Lower leg skin (tissue), 3 donors: ENCODE measurements at regions not wholly inside any gene's neighbourhood (a gene's known extent, or its start where the extent isn't known, plus 50 kb on each side); places are given as distances from the start of the nearest gene placed in this dataset.

Source experiments
- CTCF ChIP-seq, 3 donors: fragments of 450-650 bp; IDR thresholded peaks; one replicate each; pipeline ENCODE4 v1.5.1; 2016; ENCODE audit warnings: antibody characterized with exemption in 3 of 3, mild to moderate bottlenecking in 3 of 3, moderate library complexity in 2 of 3
- POLR2A ChIP-seq, 2 donors: fragments of 450-650 bp; IDR thresholded peaks; one replicate each; pipeline ENCODE4 v1.6.1; 2016 to 2017; ENCODE audit warnings: antibody characterized with exemption in 2 of 2, mild to moderate bottlenecking in 1 of 2, moderate library complexity in 1 of 2

- no peak for TF ChIP-seq CTCF (IDR thresholded peaks at IDR 0.05)
- no peak for TF ChIP-seq POLR2A (IDR thresholded peaks at IDR 0.05)
Observed at GRCh38 chr3:164224126-164224525, 854.2 kb downstream of the SI start.
